K562 (cell line): ENCODE measurements at regions not wholly inside any gene's neighbourhood (a gene's known extent, or its start where the extent isn't known, plus 50 kb on each side); places are given as distances from the start of the nearest gene placed in this dataset.

Experiments
- ATAC-seq: fragments of 200-7000 bp; cut with Tn5 transposase; 3 replicates; pipeline ENCODE4 v1.9.1; 2020; ENCODE audit warnings: moderate library complexity
- BruUV-seq: library from RNA; stranded (reverse); fragments of 400-500 nt; replicated peaks from 2 replicates; lab custom pipeline; 2021; lab: Mats Ljungman, UMichigan
- CTCF ChIA-PET: fragments of 300-600 bp; formaldehyde crosslinking; extraction: SDS; loops from one replicate; lab custom pipeline; 2021; ENCODE audit warnings: low intra/inter-chr PET ratio; lab: Yijun Ruan, JAX
- POLR2A ChIA-PET: fragments of 300-600, 350-650 bp; sonication (Branson Sonifier 250); formaldehyde crosslinking; extraction: SDS; loops from one replicate; lab custom pipeline; 2021; ENCODE audit warnings: antibody characterized with exemption, inconsistent platforms; lab: Yijun Ruan, JAX
- DNase-seq, 4 experiments: peaks; one replicate each; pipeline versions ENCODE4 v3.0.0 to v3.0.0-alpha.2; 2011 to 2018; ENCODE audit warnings: low spot score in 3 of 4, mixed read lengths in 3 of 4; ENCODE audit errors: extremely low read depth in 1 of 4
- FAIRE-seq: peaks from 2 replicates; lab custom pipeline; 2011; peaks lifted over from hg19 to GRCh38; lab: Jason Lieb, UNC
- H2AFZ ChIP-seq: 2 replicates; pipeline ENCODE4 v1.6.0; 2011; ENCODE audit warnings: low read depth, low read length, control low read depth, inconsistent platforms
- H3K27ac ChIP-seq: fragments of 200-600 bp; 3 replicates; pipeline ENCODE4 v1.8.0; 2011; ENCODE audit warnings: low read depth, mild to moderate bottlenecking, control low read depth, inconsistent platforms, low read length, moderate library complexity, mixed read lengths; ENCODE audit errors: extremely low read depth
- H3K27me3 ChIP-seq, 2 experiments: fragments of 300-600 bp in 1 of 2; 2 replicates in 1 of 2; 3 replicates in 1 of 2; pipeline versions ENCODE4 v1.6.0 to v1.8.0; 2011; ENCODE audit warnings: inconsistent platforms in 2 of 2, low read length in 2 of 2, mild to moderate bottlenecking in 1 of 2, mixed read lengths in 1 of 2, moderate library complexity in 1 of 2; ENCODE audit not compliant: control insufficient read depth in 2 of 2, insufficient read depth in 2 of 2
- H3K36me3 ChIP-seq: fragments of 300-600 bp; 3 replicates; pipeline ENCODE4 v1.8.0; 2011; ENCODE audit warnings: mild to moderate bottlenecking, low read length, inconsistent platforms; ENCODE audit not compliant: control insufficient read depth, insufficient read depth
- H3K4me1 ChIP-seq, 2 experiments: fragments of 200-600 bp in 1 of 2; replicated peaks in 1 of 2; 2 replicates in 1 of 2; 3 replicates in 1 of 2; pipeline versions ENCODE4 v1.5.1 to v1.8.0; 2011; ENCODE audit warnings: inconsistent platforms in 2 of 2, low read length in 2 of 2, mild to moderate bottlenecking in 1 of 2, mixed read lengths in 1 of 2, moderate library complexity in 1 of 2; ENCODE audit not compliant: control insufficient read depth in 2 of 2, insufficient read depth in 2 of 2
- H3K4me2 ChIP-seq: 2 replicates; pipeline ENCODE4 v1.6.1; 2011; ENCODE audit warnings: low read length, control low read depth, inconsistent platforms, mixed read lengths; ENCODE audit not compliant: insufficient read depth
- H3K4me3 ChIP-seq: fragments of 200-600 bp; sonication (generic), shearing (Covaris generic); 2 replicates; pipeline ENCODE4 v1.5.1; 2016; ENCODE audit warnings: control low read depth, inconsistent platforms
- H3K79me2 ChIP-seq: fragments of 200-600 bp; 3 replicates; pipeline ENCODE4 v1.8.0; 2011; ENCODE audit warnings: low read length, inconsistent platforms; ENCODE audit not compliant: control insufficient read depth, insufficient read depth
- H3K9ac ChIP-seq, 2 experiments: 2 replicates each; pipeline versions ENCODE4 v1.6.0 to v1.6.1; 2011; ENCODE audit warnings: low read depth in 2 of 2, low read length in 2 of 2, control low read depth in 1 of 2, inconsistent platforms in 1 of 2, mild to moderate bottlenecking in 1 of 2, mixed read lengths in 1 of 2; ENCODE audit not compliant: insufficient read depth in 1 of 2
- H3K9me1 ChIP-seq: one replicate; pipeline ENCODE4 v1.6.0; 2011; ENCODE audit warnings: inconsistent platforms, mild to moderate bottlenecking, low read length, moderate library complexity; ENCODE audit not compliant: control insufficient read depth, insufficient read depth
- H3K9me3 ChIP-seq: replicated peaks from 2 replicates; pipeline ENCODE4 v1.5.1; 2011; ENCODE audit warnings: low read depth, low read length, inconsistent platforms; ENCODE audit not compliant: control insufficient read depth, insufficient read depth
- H4K20me1 ChIP-seq: replicated peaks from 2 replicates; pipeline ENCODE4 v1.6.1; 2011; ENCODE audit warnings: low read length, inconsistent platforms, mixed read lengths; ENCODE audit not compliant: control insufficient read depth, insufficient read depth
- MCM2 ChIP-seq: fragments of 450-650 bp; IDR thresholded peaks from 2 replicates; pipeline ENCODE4 v1.6.1; 2017; ENCODE audit warnings: low read depth, mild to moderate bottlenecking
- NCOA1 ChIP-seq: fragments of 450-650 bp; IDR thresholded peaks from 2 replicates; pipeline ENCODE4 v1.6.1; 2016; ENCODE audit warnings: low read depth
- NR2C2 ChIP-seq, 2 experiments: fragments of 200-800 bp in 1 of 2; sonication (Bioruptor generic) in 1 of 2; sonication (generic) in 1 of 2; formaldehyde crosslinking in 1 of 2; IDR thresholded peaks; 2 replicates each; pipeline versions ENCODE4 v1.6.1 to v1.8.0; 2016 to 2022; ENCODE audit warnings: mild to moderate bottlenecking in 1 of 2, missing compliant biosample characterization in 1 of 2, missing genetic modification characterization in 1 of 2, missing genetic modification reagents in 1 of 2
- ZNF224 ChIP-seq: sonication (generic); formaldehyde crosslinking; IDR thresholded peaks from 2 replicates; pipeline ENCODE4 v1.8.0; 2022; ENCODE audit warnings: mild to moderate bottlenecking, missing genetic modification reagents
- WGBS: fragments of 100-300 bp; shearing (Covaris generic); methylation state at CpG from one replicate; pipeline ENCODE4 v1.1.6; 2016; ENCODE audit warnings: low coverage, mixed read lengths; ENCODE audit not compliant: insufficient coverage; ENCODE audit errors: missing lambda C conversion rate; 5-methylcytosine and 5-hydroxymethylcytosine counted together
- in situ Hi-C: fragments of 300-500 bp; cut with MboI; formaldehyde crosslinking; loops from 4 replicates; pipeline ENCODE4 v1.15.0; 2018; ENCODE audit warnings: inconsistent platforms, mixed read lengths
- intact Hi-C: fragments of 100-400 bp; cut with micrococcal nuclease; formaldehyde crosslinking; loops from 2 replicates; pipeline ENCODE4 v1.14.2; 2022
- TF ChIP-seq, protein P1 (sequence below): fragments of 450-650 bp; formaldehyde crosslinking; IDR thresholded peaks from 2 replicates; pipeline ENCODE4 v1.4.0; 2022; ENCODE audit warnings: missing genetic modification characterization
- TF ChIP-seq, protein P2 (sequence below): fragments of 450-650 bp; IDR thresholded peaks from 2 replicates; pipeline ENCODE4 v1.6.1; 2016; ENCODE audit warnings: missing biosample characterization, missing genetic modification characterization
- TF ChIP-seq, protein P3 (sequence below): sonication (generic); formaldehyde crosslinking; IDR thresholded peaks from 2 replicates; pipeline ENCODE4 v1.8.0; 2022; ENCODE audit warnings: mild to moderate bottlenecking, missing genetic modification reagents
- TF ChIP-seq, protein P4 (sequence below): sonication (generic); formaldehyde crosslinking; IDR thresholded peaks from 2 replicates; pipeline ENCODE4 v1.5.0; 2020; ENCODE audit warnings: missing genetic modification reagents
- TF ChIP-seq, protein P5 (sequence below), 2 experiments: fragments of 250-450 bp in 1 of 2; fragments of 450-650 bp in 1 of 2; sonication (Bioruptor Pico) in 1 of 2; IDR thresholded peaks; 2 replicates each; pipeline versions ENCODE4 v1.6.1 to v1.8.0; 2016 to 2021; ENCODE audit warnings: mild to moderate bottlenecking in 2 of 2, moderate library complexity in 2 of 2, missing compliant biosample characterization in 1 of 2, missing genetic modification characterization in 1 of 2

DNA sequence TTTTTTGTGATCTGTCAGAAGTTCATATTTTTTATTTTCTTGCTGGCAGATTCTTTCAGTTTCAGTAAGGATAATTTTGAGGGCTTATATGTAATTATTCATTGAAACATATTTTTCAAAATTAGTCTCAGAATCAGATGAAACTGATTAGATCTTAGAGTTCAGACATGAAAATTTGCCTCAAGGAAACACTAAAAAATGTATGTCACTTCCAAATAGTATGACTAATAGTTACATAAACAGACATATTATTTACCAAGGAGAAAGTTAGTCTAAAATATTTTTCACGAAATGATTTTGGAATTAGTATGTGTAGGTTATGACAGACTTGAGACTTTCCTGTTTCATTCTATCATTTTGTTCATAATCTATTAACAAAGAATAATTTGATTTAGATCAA is 628.6 kb downstream of the CCDC85A start (continued):
- TF ChIP-seq, protein P1, sequence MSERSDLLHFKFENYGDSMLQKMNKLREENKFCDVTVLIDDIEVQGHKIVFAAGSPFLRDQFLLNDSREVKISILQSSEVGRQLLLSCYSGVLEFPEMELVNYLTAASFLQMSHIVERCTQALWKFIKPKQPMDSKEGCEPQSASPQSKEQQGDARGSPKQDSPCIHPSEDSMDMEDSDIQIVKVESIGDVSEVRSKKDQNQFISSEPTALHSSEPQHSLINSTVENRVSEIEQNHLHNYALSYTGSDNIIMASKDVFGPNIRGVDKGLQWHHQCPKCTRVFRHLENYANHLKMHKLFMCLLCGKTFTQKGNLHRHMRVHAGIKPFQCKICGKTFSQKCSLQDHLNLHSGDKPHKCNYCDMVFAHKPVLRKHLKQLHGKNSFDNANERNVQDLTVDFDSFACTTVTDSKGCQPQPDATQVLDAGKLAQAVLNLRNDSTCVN (CRISPR knock-in tag) = no peak
- no peak for TF ChIP-seq NCOA1

DNA sequence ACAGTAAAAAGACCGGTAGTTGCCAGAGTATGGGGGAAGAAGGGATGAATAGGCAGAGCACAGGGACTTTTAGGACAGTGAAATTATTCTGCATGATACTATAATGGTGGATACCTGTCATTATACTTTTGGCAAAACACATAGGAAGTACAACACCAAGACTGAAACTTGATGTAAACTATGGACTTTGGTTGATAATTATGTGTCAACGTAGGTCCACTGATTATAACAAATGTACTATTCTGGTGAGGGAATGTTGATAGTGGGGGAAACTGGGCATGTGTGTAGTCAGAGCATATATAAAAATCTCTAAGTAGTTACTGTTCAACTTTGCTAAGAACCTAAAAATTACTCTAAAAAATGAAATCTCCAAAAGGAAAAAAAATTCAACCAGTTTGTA is 629.7 kb downstream of the CCDC85A start:
- in situ Hi-C loops = no loop called here
- Histone ChIP-seq H3K27ac (no peak overlapping the region), H3K9ac (no peak overlapping the region), H3K36me3 (no peaks in the 10 kb centered on the region), H3K9me1 (no peaks in the 10 kb centered on the region), H3K4me2 (no peak overlapping the region), H3K79me2 (no peaks in the 10 kb centered on the region), H3K27me3 (no peaks in the 10 kb centered on the region), H2AFZ (no peak overlapping the region), H3K9me3 (no peaks in the 10 kb centered on the region), H4K20me1 (no peaks in the 10 kb centered on the region), H3K4me3 (no peak overlapping the region), H3K4me1 (no peaks in the 10 kb centered on the region)
- DNase-seq (no peak), ATAC-seq (no peak), FAIRE-seq (no peak)
- no TSS peak for BruUV-seq
- ChIA-PET CTCF (no interaction called here), POLR2A (no interaction called here)
- WGBS = 0% methylated on average over 2 of the region's 2 CpGs
- intact Hi-C loops = no loop called here
- TF ChIP-seq, protein P2, sequence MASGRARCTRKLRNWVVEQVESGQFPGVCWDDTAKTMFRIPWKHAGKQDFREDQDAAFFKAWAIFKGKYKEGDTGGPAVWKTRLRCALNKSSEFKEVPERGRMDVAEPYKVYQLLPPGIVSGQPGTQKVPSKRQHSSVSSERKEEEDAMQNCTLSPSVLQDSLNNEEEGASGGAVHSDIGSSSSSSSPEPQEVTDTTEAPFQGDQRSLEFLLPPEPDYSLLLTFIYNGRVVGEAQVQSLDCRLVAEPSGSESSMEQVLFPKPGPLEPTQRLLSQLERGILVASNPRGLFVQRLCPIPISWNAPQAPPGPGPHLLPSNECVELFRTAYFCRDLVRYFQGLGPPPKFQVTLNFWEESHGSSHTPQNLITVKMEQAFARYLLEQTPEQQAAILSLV = no peak
- no peak for TF ChIP-seq NR2C2 (CRISPR knock-in tag; IDR thresholded peaks at IDR 0.05)
- no peak for TF ChIP-seq NR2C2 (tag; IDR thresholded peaks at IDR 0.05)
- TF ChIP-seq, protein P3, sequence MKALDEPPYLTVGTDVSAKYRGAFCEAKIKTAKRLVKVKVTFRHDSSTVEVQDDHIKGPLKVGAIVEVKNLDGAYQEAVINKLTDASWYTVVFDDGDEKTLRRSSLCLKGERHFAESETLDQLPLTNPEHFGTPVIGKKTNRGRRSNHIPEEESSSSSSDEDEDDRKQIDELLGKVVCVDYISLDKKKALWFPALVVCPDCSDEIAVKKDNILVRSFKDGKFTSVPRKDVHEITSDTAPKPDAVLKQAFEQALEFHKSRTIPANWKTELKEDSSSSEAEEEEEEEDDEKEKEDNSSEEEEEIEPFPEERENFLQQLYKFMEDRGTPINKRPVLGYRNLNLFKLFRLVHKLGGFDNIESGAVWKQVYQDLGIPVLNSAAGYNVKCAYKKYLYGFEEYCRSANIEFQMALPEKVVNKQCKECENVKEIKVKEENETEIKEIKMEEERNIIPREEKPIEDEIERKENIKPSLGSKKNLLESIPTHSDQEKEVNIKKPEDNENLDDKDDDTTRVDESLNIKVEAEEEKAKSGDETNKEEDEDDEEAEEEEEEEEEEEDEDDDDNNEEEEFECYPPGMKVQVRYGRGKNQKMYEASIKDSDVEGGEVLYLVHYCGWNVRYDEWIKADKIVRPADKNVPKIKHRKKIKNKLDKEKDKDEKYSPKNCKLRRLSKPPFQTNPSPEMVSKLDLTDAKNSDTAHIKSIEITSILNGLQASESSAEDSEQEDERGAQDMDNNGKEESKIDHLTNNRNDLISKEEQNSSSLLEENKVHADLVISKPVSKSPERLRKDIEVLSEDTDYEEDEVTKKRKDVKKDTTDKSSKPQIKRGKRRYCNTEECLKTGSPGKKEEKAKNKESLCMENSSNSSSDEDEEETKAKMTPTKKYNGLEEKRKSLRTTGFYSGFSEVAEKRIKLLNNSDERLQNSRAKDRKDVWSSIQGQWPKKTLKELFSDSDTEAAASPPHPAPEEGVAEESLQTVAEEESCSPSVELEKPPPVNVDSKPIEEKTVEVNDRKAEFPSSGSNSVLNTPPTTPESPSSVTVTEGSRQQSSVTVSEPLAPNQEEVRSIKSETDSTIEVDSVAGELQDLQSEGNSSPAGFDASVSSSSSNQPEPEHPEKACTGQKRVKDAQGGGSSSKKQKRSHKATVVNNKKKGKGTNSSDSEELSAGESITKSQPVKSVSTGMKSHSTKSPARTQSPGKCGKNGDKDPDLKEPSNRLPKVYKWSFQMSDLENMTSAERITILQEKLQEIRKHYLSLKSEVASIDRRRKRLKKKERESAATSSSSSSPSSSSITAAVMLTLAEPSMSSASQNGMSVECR (CRISPR knock-in tag) = no peak
- TF ChIP-seq, protein P4, sequence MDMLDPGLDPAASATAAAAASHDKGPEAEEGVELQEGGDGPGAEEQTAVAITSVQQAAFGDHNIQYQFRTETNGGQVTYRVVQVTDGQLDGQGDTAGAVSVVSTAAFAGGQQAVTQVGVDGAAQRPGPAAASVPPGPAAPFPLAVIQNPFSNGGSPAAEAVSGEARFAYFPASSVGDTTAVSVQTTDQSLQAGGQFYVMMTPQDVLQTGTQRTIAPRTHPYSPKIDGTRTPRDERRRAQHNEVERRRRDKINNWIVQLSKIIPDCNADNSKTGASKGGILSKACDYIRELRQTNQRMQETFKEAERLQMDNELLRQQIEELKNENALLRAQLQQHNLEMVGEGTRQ (CRISPR knock-in tag) = no peak
- no peak for TF ChIP-seq ZNF224
- TF ChIP-seq MCM2 = no peak
- TF ChIP-seq, protein P5, sequence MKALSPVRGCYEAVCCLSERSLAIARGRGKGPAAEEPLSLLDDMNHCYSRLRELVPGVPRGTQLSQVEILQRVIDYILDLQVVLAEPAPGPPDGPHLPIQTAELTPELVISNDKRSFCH (CRISPR knock-in tag; IDR thresholded peaks at IDR 0.05) = no peak
- TF ChIP-seq, protein P5 (tag; IDR thresholded peaks at IDR 0.05) = no peak
